ENCODE measurements at regions not wholly inside any gene's neighbourhood (a gene's known extent, or its start where the extent isn't known, plus 50 kb on each side); places are given as distances from the start of the nearest gene placed in this dataset.

DNA sequence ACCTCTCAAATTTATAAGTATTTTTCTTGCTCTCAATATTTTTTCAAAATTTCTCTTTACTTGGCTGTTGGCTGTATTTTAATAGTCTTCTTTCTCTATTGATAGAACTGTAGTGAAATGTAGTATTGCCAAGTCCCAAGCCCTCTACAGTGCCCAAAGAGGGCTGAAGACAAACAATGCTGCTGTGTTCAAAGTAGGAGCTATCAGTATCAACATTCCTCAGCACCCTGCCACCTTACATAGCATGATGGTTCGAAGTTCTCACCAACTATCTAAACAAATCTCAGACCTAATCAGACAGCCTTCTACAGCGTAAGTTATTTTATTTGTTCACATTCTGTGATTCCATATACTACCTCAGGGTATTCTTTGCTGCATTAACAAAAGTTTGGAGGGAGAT, 99.1 kb upstream of the ADAD1 start:
- H3K9me3 ChIP-seq (ENCODE audit: low read length) = no peaks in the 10 kb centered on the region
- TF ChIP-seq TAF1 (IDR thresholded peaks at IDR 0.05; ENCODE audit: low read depth) (no peak), REST (IDR thresholded peaks at IDR 0.05; ENCODE audit: borderline replicate concordance) (no peak), SMC3 (conservative IDR thresholded peaks at IDR 0.05; ENCODE audit: poor library complexity) (no peak), MXI1 (conservative IDR thresholded peaks at IDR 0.05; ENCODE audit: poor library complexity, severe bottlenecking) (no peak), CTCF (IDR thresholded peaks at IDR 0.05; ENCODE audit: poor library complexity, severe bottlenecking) (no peak), EP300 (conservative IDR thresholded peaks at IDR 0.05; ENCODE audit: poor library complexity, severe bottlenecking) (no peak), POLR2AphosphoS5 (IDR thresholded peaks at IDR 0.05) (no peak), EZH2 (IDR thresholded peaks at IDR 0.05; ENCODE audit: borderline replicate concordance, insufficient read depth, low read length, poor library complexity, severe bottlenecking) (no peak), RAD21 (conservative IDR thresholded peaks at IDR 0.05) (no peak)
- no peak overlapping the region for H2AFZ ChIP-seq (ENCODE audit: low read depth, low read length)
- no peaks in the 10 kb centered on the region for H4K20me1 ChIP-seq (ENCODE audit: insufficient read depth)
- no peaks in the 10 kb centered on the region for H3K9me2 ChIP-seq (ENCODE audit: insufficient read depth, low read length)
- H3F3A ChIP-seq (ENCODE audit: insufficient read depth, low read length, poor library complexity, severe bottlenecking) = no peaks in the 10 kb centered on the region
- H3K27me3 ChIP-seq (ENCODE audit: insufficient read depth, low read depth, low read length) = no peaks in the 10 kb centered on the region
- H3K27ac ChIP-seq (ENCODE audit: low read length) = no peak overlapping the region
- no peak overlapping the region for H3K4me2 ChIP-seq (ENCODE audit: low read length)
- no peak overlapping the region for H3K9ac ChIP-seq (ENCODE audit: low read length)
- peaks cover 12% of the 10 kb centered on the region for H3K36me3 ChIP-seq (ENCODE audit: insufficient read depth, low read length)
- no peaks in the 10 kb centered on the region for H3K79me2 ChIP-seq (replicated peaks; ENCODE audit: insufficient read depth, low read length)
- H3K4me3 ChIP-seq (ENCODE audit: low read length) = no peak overlapping the region

- H3K79me2 ChIP-seq (replicated peaks; ENCODE audit: insufficient read depth, low read length) = no peaks in the 10 kb centered on the region
- no peak overlapping the region for H3K27ac ChIP-seq (ENCODE audit: low read length)
- no peaks in the 10 kb centered on the region for H3K27me3 ChIP-seq (ENCODE audit: insufficient read depth, low read depth, low read length)
- H3K9ac ChIP-seq (ENCODE audit: low read length) = no peak overlapping the region
- no peak for TF ChIP-seq SMC3 (conservative IDR thresholded peaks at IDR 0.05; ENCODE audit: poor library complexity)
- no peak for TF ChIP-seq EZH2 (IDR thresholded peaks at IDR 0.05; ENCODE audit: borderline replicate concordance, insufficient read depth, low read length, poor library complexity, severe bottlenecking)
- TF ChIP-seq EP300 (conservative IDR thresholded peaks at IDR 0.05; ENCODE audit: poor library complexity, severe bottlenecking) = no peak
- TF ChIP-seq REST (IDR thresholded peaks at IDR 0.05; ENCODE audit: borderline replicate concordance) = no peak
- TF ChIP-seq POLR2AphosphoS5 (IDR thresholded peaks at IDR 0.05) = no peak
- no peak for TF ChIP-seq RAD21 (conservative IDR thresholded peaks at IDR 0.05)
- TF ChIP-seq TAF1 (IDR thresholded peaks at IDR 0.05; ENCODE audit: low read depth) = no peak
- no peaks in the 10 kb centered on the region for H3K9me3 ChIP-seq (ENCODE audit: low read length)
- H3K4me2 ChIP-seq (ENCODE audit: low read length) = no peak overlapping the region
- no peaks in the 10 kb centered on the region for H4K20me1 ChIP-seq (ENCODE audit: insufficient read depth)
- H3K36me3 ChIP-seq (ENCODE audit: insufficient read depth, low read length) = peaks cover 4% of the 10 kb centered on the region
- no peak overlapping the region for H3K4me3 ChIP-seq (ENCODE audit: low read length)
- H3K9me2 ChIP-seq (ENCODE audit: insufficient read depth, low read length) = no peaks in the 10 kb centered on the region
- no peaks in the 10 kb centered on the region for H3F3A ChIP-seq (ENCODE audit: insufficient read depth, low read length, poor library complexity, severe bottlenecking)
- H2AFZ ChIP-seq (ENCODE audit: low read depth, low read length) = no peak overlapping the region
These were observed 93.5 kb upstream of the ADAD1 start for GRCh38 chr4:122285285-122285684.

Measured in neural cell (in vitro differentiated cells).